ENCODE measurements at regions not wholly inside any gene's neighbourhood (a gene's known extent, or its start where the extent isn't known, plus 50 kb on each side); places are given as distances from the start of the nearest gene placed in this dataset.
A peak's percentile ranks its signal among the peaks of the same experiment; 100 is the strongest.

DNA sequence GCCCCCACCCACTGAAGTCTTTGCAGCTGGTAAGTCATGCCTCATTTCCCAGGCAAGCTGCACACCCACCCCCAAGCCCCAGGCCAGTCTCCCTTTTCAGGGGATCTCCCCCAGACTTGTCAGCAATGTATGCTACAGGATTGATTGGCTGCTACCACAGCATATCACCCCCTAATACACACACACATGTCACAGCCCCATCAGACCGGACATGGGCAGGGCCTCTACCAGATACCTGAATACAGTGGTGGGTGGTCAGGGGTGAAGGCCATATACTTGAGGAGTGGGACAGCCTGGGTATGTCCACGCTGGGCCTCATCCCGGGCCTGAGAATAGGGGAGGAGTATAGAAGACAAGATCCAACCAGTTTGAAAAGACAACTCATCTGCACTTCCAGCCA lies 63.4 kb upstream of the ARAP3 start:
- no peak for DNase-seq

DNA sequence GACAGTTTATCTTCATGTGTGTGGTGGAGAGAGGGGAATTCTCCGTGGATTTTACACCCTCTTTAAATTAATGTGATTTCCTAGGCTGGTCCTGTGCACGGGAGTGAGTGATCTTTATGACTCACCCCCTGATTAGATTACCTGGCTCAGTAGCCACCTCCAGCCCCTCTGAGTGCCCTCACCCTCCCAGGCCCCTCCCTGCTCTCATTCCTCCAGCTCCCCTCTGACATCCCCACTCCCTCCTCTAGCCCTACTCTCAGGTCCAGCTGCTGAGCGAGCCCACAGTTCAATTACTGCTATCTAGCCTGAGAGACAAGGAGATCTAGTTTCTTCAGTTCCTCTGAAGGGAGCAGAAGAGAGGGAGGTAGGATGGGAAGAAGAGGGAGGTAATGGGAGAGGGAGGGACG lies 61.8 kb upstream of the ARAP3 start:
- DNase-seq, result no peak

DNA sequence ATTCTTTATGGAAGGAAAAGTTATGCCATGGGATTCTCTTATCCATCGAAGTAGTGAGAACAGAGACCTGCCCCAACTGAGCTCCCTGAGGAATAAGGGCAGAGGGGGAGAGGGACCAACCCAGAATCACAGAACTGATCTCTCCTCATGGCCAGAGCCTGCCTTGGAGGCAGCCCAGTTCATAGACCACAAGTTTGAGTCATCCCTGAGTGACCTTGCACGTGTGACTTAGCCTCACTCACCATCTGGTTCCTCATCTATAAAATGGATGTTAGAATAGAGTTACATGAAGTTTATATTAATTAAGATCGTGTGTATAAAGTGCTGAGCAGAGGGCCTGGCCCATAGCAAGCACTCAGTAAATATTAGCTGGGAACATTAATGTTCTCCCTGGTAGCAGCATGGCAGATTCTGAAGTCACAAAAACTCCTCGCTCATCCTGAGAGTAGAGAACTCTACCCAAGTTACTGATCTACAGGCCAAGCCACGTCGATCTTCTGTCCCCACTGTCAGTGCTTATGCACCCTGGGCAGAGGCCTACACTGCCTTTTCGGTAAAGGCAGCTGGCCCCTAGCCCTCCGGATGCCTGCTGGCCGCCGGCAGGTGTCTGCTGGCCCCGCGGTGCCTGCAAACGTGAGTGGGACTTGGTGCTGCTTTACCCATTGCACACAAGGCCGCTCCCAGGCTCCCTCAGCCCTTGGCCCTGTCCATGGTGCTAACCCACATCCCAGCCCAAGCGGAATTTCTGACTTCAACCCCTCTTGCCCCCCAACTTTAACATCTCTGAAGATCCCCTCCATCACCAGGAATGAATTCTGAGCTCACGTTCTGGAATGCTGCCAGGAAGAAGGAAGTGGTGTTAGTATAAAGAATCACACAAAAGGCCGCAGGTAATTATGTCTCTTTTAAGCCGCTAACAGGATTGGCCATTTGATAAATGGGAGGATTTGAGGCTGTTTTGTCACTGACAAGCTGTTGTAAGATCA lies 61.1 kb upstream of the ARAP3 start:
- DNase-seq, result no peak

- no peak for DNase-seq
These were observed 60.1 kb upstream of the ARAP3 start for GRCh38 chr5:141742144-141742543.

GRCh38 chr5:141740885-141741284 lies 58.9 kb upstream of the ARAP3 start:
- no peak for DNase-seq

DNA sequence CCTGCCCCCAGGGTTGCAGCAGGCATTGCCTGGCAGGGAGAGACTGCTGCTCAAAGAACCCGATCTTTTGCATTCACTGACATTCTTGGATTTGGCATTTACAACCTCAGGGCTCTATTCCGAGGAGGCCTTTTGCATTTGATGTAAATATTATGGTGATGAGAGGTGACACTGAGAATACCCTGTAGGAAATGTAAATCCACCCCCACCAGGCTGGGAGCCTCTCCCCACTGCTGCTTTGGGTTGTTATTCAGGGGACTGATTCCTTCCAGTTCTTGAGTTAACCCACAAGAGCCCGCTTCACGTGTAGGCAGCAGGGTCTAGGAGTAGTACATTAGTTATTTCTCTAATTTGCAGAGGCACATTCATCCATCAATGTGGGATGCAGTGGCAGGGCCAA lies 55.5 kb upstream of the ARAP3 start:
- DNase-seq, result no peak

DNA sequence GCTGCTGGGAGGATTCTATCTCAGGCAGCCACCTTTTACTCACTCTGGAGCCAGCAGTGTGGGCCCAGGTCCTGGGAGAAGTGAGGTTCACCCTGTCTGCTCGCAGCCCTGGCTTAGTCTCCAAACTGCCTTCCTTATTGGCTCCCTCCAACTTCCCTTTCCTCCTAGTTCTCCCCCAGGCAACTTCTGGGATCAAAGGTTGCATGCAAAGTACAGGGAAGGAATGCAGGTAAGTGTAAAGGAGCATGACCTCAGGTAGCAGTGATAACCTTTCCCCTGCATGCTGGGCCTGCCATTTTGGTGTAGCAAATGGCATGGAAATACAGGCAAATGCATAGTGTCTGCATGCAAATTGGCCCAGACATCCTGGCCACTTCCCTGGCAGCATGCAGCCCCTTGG lies 53.8 kb upstream of the ARAP3 start:
- no peak for DNase-seq

GRCh38 chr5:141734501-141735229 lies 52.6 kb upstream of the ARAP3 start:
- DNase-seq, result peak; percentile 82

GRCh38 chr5:141733198-141733597 lies 51.2 kb upstream of the ARAP3 start:
- DNase-seq, result no peak

- no peak for DNase-seq
These were observed 50.4 kb upstream of the ARAP3 start for GRCh38 chr5:141732417-141732816.

All from NCI-H510A (cell line).